HG03575 (cell line): ENCODE measurements at regions not wholly inside any gene's neighbourhood (a gene's known extent, or its start where the extent isn't known, plus 50 kb on each side); places are given as distances from the start of the nearest gene placed in this dataset.

Experiments used
- ATAC-seq: cut with Tn5 transposase; IDR thresholded peaks from one replicate; pipeline ENCODE4 v1.9.1; 2021; ENCODE audit not compliant: unreplicated experiment, insufficient number of reproducible peaks, low FRiP score; ENCODE audit errors: extremely low read depth

DNA sequence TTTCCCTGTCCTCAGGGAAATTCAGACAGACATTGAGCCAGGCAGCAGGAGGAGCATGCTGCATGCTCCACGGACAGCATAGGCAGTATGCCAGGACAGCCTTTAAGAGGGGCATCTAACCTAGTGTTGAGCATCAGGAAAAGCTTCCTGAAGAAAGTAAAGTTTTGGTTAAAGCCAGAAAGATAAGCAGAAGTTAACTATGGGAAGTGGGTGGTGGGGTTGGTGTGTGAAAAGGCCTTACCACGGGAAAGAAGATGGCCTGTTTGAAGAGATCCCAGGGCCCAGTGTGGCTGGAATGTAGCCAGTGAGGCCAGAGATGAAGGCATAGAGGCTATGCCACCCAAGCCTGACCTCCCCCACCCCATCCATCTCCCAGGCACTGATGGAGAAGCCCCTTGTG, 102.4 kb upstream of the PLXNA4 start:
- no peak for ATAC-seq

DNA sequence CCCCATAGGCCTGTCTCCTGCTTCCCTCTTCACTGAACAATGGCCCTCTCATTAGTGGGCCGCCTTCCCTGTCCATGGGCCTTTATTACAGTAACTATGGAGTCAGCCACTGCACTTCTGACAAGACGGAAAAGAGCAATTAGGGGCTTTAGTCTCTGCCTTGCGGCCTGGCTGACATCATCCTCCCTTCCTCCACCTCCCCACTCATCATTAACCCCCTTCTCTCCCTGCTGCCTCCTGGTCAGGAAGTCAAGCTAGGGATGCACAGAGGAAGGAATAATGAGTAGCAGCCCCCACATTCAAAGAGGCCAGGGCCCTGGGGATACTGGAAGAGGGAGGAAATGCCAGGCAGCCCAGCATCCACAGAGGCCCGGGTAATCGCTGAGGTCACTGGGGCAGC, 101.6 kb upstream of the PLXNA4 start:
- ATAC-seq = no peak

GRCh38 chr7:132672200-132672990, 96.1 kb upstream of the PLXNA4 start:
- ATAC-seq = no peak

DNA sequence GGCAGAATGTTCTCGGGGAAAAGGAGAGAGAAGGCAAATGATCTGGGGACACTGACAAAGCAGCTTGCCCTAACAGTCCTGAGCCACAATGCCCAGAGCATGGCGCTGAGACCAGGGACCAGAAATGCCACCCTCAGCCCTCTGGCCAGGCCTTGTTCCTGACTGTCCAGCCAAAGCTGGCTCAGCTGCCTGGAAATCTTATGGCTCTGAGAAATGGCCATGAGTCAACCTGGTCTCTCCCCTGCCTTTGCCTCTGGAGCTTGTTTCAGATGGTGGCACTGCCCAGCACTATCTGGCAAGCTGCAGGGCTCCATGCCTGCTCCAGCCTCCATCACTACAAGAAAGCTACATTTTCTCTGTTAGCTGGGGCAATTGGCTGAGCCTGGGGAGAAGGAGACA, 90.5 kb upstream of the PLXNA4 start:
- no peak for ATAC-seq

GRCh38 chr7:132666071-132666773, 90.0 kb upstream of the PLXNA4 start:
- ATAC-seq = no peak

- no peak for ATAC-seq
Observed at GRCh38 chr7:132656846-132657776, 80.8 kb upstream of the PLXNA4 start.

DNA sequence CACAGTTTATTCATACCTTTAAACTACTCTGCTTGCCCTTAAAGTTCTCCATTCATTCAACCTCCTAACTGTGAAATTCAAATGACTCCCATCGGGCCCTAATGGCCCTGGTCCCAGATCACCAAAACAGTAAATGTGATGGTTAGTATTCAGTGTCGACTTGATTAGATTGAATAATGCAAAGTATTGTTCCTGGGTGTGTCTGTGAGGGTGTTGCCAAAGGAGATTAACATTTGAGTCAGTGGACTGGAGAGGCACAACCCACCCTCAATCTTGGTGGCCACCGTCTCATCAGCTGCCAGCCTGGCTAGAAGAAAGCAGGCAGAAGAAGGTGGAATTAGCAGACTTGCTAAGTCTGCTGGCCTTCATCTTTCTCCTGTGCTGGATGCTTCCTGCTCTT, 80.1 kb upstream of the PLXNA4 start:
- no peak for ATAC-seq

- ATAC-seq = no peak
Observed at GRCh38 chr7:132655131-132655727, 79.0 kb upstream of the PLXNA4 start.

- peak; percentile 59 for ATAC-seq
Observed at GRCh38 chr7:132654150-132654549, 77.9 kb upstream of the PLXNA4 start.

DNA sequence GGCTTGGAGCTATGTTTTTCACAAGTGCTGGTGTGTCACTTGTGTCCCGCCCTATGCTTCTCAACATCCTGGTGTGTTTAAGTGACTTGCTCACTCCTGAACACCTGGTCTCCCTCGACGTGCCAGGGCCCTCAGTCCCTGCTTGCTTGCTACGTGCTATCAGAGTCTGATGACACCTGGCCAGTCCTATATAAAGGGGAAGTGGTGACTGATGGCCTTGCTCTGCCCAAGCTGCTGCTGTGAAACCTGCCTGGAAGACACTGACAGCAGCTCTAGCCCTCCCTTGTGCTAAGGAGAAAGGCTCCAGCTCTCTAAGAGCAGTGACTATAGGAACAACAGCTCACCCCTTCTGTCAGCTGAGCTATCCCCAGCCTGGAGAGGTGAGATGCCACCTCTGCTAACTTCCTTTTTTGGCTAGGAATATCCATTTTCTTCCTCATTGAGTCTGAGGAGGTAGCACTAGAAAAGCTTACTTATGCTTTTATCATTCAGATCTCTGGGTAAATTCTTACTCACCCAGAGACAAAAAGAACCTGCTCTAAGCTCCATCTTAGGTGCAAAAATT, 77.2 kb upstream of the PLXNA4 start:
- no peak for ATAC-seq

DNA sequence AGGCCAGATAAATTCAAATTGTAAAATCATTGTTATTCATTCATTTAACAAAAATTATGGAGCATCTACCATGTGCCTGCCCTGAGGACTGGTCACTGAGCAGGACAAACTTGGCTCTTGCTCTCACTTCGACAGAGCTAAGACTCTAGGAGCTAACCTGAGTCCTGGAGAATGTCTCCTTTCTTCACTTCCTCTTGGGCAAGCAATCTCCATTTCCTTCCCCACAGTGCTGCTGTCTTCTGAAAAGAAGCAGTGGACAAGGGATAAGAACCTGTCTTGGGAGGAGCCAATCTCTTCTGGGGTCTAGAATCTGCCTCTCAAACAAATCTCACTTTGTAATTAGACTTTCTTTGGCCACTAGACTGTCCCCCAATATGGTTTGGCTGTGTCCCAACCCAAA, 76.2 kb upstream of the PLXNA4 start:
- ATAC-seq = no peak

GRCh38 chr7:132650498-132650897, 74.2 kb upstream of the PLXNA4 start:
- ATAC-seq = no peak

DNA sequence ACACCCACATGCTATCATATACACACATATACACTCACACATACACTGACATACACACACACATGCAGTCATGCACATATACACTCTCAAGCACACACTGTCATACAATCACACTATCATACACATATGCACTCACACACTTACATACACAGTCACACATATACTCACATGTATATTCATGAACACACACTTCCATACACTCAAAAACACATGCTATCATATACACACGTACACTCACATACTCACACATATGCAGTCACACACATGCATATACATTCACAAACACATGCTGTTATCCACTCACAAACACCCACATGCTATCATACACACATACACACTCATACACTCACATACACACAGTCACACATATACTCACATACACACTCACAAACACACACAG, 71.0 kb upstream of the PLXNA4 start:
- ATAC-seq = no peak

- no peak for ATAC-seq
Observed at GRCh38 chr7:132646052-132646451, 69.8 kb upstream of the PLXNA4 start.

DNA sequence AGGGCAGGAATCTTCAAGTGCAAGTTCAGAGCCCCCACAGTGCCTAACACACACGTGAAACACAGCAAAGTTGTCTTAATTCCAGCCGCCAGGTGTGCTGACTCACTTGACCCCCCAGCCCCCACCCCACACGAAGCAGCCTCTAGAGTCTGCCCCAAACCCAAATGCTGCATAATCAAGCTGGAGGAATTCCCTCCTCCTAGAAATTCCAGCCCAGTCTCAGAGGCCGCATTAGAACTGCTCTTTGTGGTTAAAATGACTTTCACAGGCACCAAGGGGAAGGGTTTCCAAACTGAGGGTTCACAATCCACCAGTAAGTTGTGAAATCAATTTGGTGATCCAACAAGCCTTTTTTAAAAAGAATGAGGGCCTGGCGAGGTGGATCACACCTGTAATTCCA, 67.0 kb upstream of the PLXNA4 start:
- no peak for ATAC-seq

DNA sequence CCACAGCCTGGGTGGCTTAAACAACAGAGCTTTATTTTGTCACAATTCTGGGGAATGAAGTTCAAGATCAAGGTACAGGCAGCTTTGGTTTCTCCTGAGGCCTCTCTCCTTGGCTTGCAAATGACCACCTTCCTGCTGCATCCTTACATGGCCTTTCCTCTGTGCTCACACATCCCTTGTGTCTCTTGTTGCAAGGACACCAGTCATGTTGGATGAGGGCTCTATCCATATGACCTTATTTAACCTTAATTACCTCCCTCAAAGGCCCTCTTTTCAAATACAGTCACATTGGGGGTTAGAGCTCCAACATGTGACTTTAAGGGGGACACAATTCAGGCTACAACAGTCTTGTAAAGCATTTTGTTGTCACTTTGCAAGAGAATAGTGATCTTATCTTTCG, 65.0 kb upstream of the PLXNA4 start:
- no peak for ATAC-seq

DNA sequence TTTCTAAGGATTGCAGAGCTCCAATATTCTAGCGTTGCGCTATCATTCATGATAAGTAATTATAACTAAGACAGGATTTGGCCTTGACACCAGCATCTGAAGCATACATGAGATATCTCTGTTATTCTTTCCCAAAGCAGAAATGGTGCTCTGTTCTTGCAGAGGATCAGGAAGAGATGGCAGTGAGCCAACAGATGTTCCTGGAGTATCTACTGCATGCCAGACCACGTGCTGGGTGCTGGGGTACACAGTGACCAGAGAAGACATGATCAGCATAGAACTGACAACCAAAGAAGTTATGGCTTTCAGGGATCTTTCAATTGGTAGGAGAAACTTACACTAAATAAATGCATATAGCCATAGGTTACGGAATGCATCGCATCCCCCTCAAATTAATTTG, 63.7 kb upstream of the PLXNA4 start:
- no peak for ATAC-seq

DNA sequence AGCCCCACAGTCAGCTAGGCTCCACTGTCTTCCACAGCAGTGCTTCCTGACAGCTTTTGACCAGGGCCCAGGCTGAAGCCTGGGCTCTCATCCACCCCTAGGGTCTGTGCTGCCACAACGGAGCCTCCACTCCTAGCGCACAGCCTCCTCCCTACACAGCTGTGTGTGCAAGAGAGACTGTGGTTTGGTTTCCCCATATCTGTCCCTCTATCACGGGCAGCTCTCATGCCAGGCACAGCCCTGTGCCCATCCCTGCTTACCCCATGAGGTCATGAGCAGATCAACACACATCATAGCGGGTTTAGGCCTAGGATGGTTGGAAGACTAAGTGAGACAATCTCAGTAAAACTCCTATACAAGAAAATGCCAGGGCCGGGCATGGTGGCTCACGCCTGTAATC, 61.7 kb upstream of the PLXNA4 start:
- ATAC-seq = no peak

GRCh38 chr7:132636581-132636980, 60.3 kb upstream of the PLXNA4 start:
- no peak for ATAC-seq
